Kidney (tissue), 13 donors: ENCODE measurements at regions not wholly inside any gene's neighbourhood (a gene's known extent, or its start where the extent isn't known, plus 50 kb on each side); places are given as distances from the start of the nearest gene placed in this dataset.

ENCODE experiments used
- DNase-seq, 5 donors: peaks; one replicate each; pipeline ENCODE4 v3.0.0-alpha.2; 2013 to 2020
- FAIRE-seq: peaks from 2 replicates; lab custom pipeline; 2012; peaks lifted over from hg19 to GRCh38; lab: Jason Lieb, UNC
- H3K27ac ChIP-seq, 2 donors: one replicate each; pipeline ENCODE4 v1.7.0; 2013; ENCODE audit warnings: low read depth in 2 of 2, low read length in 2 of 2, inconsistent platforms in 1 of 2
- H3K27me3 ChIP-seq: one replicate; pipeline ENCODE4 v1.7.1; 2013; ENCODE audit warnings: low read length, inconsistent platforms; ENCODE audit not compliant: control insufficient read depth, insufficient read depth
- H3K36me3 ChIP-seq, 3 donors: one replicate each; pipeline versions ENCODE4 v1.7.0 to v1.7.1; 2013; ENCODE audit warnings: low read length in 3 of 3, control low read depth in 1 of 3, inconsistent platforms in 1 of 3; ENCODE audit not compliant: insufficient read depth in 3 of 3, control insufficient read depth in 2 of 3
- H3K4me1 ChIP-seq, 3 donors: one replicate each; pipeline versions ENCODE4 v1.7.0 to v1.7.1; 2013; ENCODE audit warnings: low read length in 3 of 3, inconsistent platforms in 1 of 3, low read depth in 1 of 3; ENCODE audit not compliant: control insufficient read depth in 2 of 3, insufficient read depth in 2 of 3
- H3K4me3 ChIP-seq, 3 donors: one replicate each; pipeline versions ENCODE4 v1.7.0 to v1.8.1; 2013; ENCODE audit warnings: low read length in 3 of 3, control low read depth in 1 of 3, inconsistent platforms in 1 of 3
- H3K9ac ChIP-seq, 3 donors: one replicate each; pipeline versions ENCODE4 v1.7.0 to v1.7.1; 2013; ENCODE audit warnings: low read length in 3 of 3, control low read depth in 1 of 3, inconsistent platforms in 1 of 3
- H3K9me3 ChIP-seq, 3 donors: one replicate each; pipeline versions ENCODE4 v1.7.0 to v1.7.1; 2013; ENCODE audit warnings: low read length in 3 of 3, control low read depth in 1 of 3, inconsistent platforms in 1 of 3; ENCODE audit not compliant: control insufficient read depth in 2 of 3, insufficient read depth in 1 of 3
- CTCF ChIP-seq: IDR thresholded peaks from 3 replicates; pipeline ENCODE4 v1.5.1; 2012; ENCODE audit warnings: mild to moderate bottlenecking, moderate library complexity, borderline replicate concordance; ENCODE audit not compliant: insufficient read depth; ENCODE audit errors: extremely low read depth
- intact Hi-C: fragments of 100-400 bp; cut with DNase I; formaldehyde crosslinking; loops from one replicate; pipeline ENCODE4 v1.11.1; 2022
- donor health status: control.
- donor health status: control.
- donor health status: control.
- donor health status: control.
- donor health status: control.
- donor health status: DM: yes; HTN: yes; CAD: no.
- donor health status: Normal renal cell carcinoma (clear cell type).

GRCh38 chr13:33375421-33375820 lies 89.9 kb upstream of the STARD13 start:
- no peaks in the 10 kb centered on the region for H3K36me3 ChIP-seq
- H3K27me3 ChIP-seq, result no peaks in the 10 kb centered on the region
- H3K9ac ChIP-seq, result no peak overlapping the region
- DNase-seq (no peak), FAIRE-seq (no peak)
- intact Hi-C loops, result no loop called here
- H3K9me3 ChIP-seq, result no peaks in the 10 kb centered on the region
- H3K27ac ChIP-seq, result no peak overlapping the region
- H3K4me1 ChIP-seq, result no peaks in the 10 kb centered on the region
- no peak for TF ChIP-seq CTCF
- no peak overlapping the region for H3K4me3 ChIP-seq

GRCh38 chr13:33376212-33376611 lies 90.7 kb upstream of the STARD13 start:
- H3K9ac ChIP-seq, result no peak overlapping the region
- no peak for FAIRE-seq
- DNase-seq, result no peak
- no peak overlapping the region for H3K27ac ChIP-seq
- H3K9me3 ChIP-seq, result no peaks in the 10 kb centered on the region
- H3K4me1 ChIP-seq, result no peaks in the 10 kb centered on the region
- intact Hi-C loops, result no loop called here
- no peaks in the 10 kb centered on the region for H3K27me3 ChIP-seq
- no peak for TF ChIP-seq CTCF
- H3K4me3 ChIP-seq, result no peak overlapping the region
- H3K36me3 ChIP-seq, result no peaks in the 10 kb centered on the region

GRCh38 chr13:33377411-33377810 lies 91.9 kb upstream of the STARD13 start:
- peaks cover 0 to 4% (median 0%) of the 10 kb centered on the region in 3 donors for H3K4me1 ChIP-seq
- FAIRE-seq (no peak), DNase-seq (no peak)
- intact Hi-C loops, result no loop called here
- no peak for TF ChIP-seq CTCF
- no peaks in the 10 kb centered on the region for H3K9me3 ChIP-seq
- H3K9ac ChIP-seq, result no peak overlapping the region
- H3K36me3 ChIP-seq, result no peaks in the 10 kb centered on the region
- no peak overlapping the region for H3K27ac ChIP-seq
- H3K27me3 ChIP-seq, result no peaks in the 10 kb centered on the region
- no peak overlapping the region for H3K4me3 ChIP-seq

GRCh38 chr13:33377825-33378224 lies 92.3 kb upstream of the STARD13 start:
- no peak for TF ChIP-seq CTCF
- H3K9me3 ChIP-seq, result no peaks in the 10 kb centered on the region

More at GRCh38 chr13:33377825-33378224, 92.3 kb upstream of the STARD13 start:
- no peak for FAIRE-seq
- Histone ChIP-seq H3K27ac (no peak overlapping the region), H3K9ac (no peak overlapping the region), H3K4me3 (no peak overlapping the region), H3K4me1 (peaks cover 0 to 4% (median 0%) of the 10 kb centered on the region in 3 donors), H3K27me3 (no peaks in the 10 kb centered on the region), H3K36me3 (no peaks in the 10 kb centered on the region)
- intact Hi-C loops, result no loop called here
- no peak for DNase-seq
